HepG2 (cell line): ENCODE measurements at regions not wholly inside any gene's neighbourhood (a gene's known extent, or its start where the extent isn't known, plus 50 kb on each side); places are given as distances from the start of the nearest gene placed in this dataset.

Experiments
- ATAC-seq: fragments of 200-7000 bp; cut with Tn5 transposase; 3 replicates; pipeline ENCODE4 v1.9.1; 2020; ENCODE audit warnings: mild to moderate bottlenecking, moderate library complexity
- BruUV-seq: library from RNA; stranded (reverse); fragments of 400-500 nt; replicated peaks from 2 replicates; lab custom pipeline; 2021; lab: Mats Ljungman, UMichigan
- CTCF ChIA-PET: fragments of 300-600 bp; formaldehyde crosslinking; extraction: SDS; loops from one replicate; lab custom pipeline; 2021; ENCODE audit warnings: low total read pairs, inconsistent platforms, low intra/inter-chr PET ratio; lab: Yijun Ruan, JAX
- POLR2A ChIA-PET: fragments of 350-600 bp; sonication (Branson Sonifier 250); formaldehyde crosslinking; loops from one replicate; lab custom pipeline; 2020; ENCODE audit warnings: antibody characterized with exemption, inconsistent platforms; lab: Yijun Ruan, JAX
- DNase-seq: peaks from one replicate; pipeline ENCODE4 v3.0.0-alpha.2; 2015; ENCODE audit warnings: low spot score
- FAIRE-seq: peaks from 3 replicates; lab custom pipeline; 2011; peaks lifted over from hg19 to GRCh38; lab: Jason Lieb, UNC
- H2AFZ ChIP-seq: one replicate; pipeline ENCODE4 v1.6.1; 2011; ENCODE audit warnings: low read length, inconsistent platforms
- H3K27ac ChIP-seq: fragments of 300-600 bp; 3 replicates; pipeline ENCODE4 v1.8.0; 2011; ENCODE audit warnings: mixed run types, mild to moderate bottlenecking, mixed read lengths, low read length, inconsistent platforms; ENCODE audit not compliant: insufficient read depth; ENCODE audit errors: extremely low read length
- H3K27me3 ChIP-seq, 2 experiments: fragments of 200-600 bp in 1 of 2; 2 replicates in 1 of 2; 3 replicates in 1 of 2; pipeline versions ENCODE4 v1.6.0 to v1.8.0; 2011; ENCODE audit warnings: low read length in 2 of 2, mild to moderate bottlenecking in 2 of 2, moderate library complexity in 2 of 2, inconsistent platforms in 1 of 2; ENCODE audit not compliant: insufficient read depth in 2 of 2, control insufficient read depth in 1 of 2
- H3K36me3 ChIP-seq, 2 experiments: fragments of 200-600 bp in 1 of 2; replicated peaks in 1 of 2; 2 replicates in 1 of 2; 3 replicates in 1 of 2; pipeline versions ENCODE4 v1.5.1 to v1.8.0; 2011; ENCODE audit warnings: low read length in 2 of 2, inconsistent platforms in 1 of 2; ENCODE audit not compliant: insufficient read depth in 2 of 2, control insufficient read depth in 1 of 2
- H3K4me1 ChIP-seq: 2 replicates; pipeline ENCODE4 v1.5.1; 2012; ENCODE audit warnings: low read length, inconsistent platforms; ENCODE audit not compliant: insufficient read depth
- H3K4me2 ChIP-seq: 2 replicates; pipeline ENCODE4 v1.6.0; 2011; ENCODE audit warnings: low read depth, low read length, inconsistent platforms
- H3K4me3 ChIP-seq, 3 experiments: fragments of 200-600 bp in 1 of 3; sonication (generic), shearing (Covaris generic) in 1 of 3; replicated peaks in 1 of 3; 2 replicates each; pipeline ENCODE4 v1.5.1; 2011 to 2016; ENCODE audit warnings: low read length in 3 of 3, inconsistent platforms in 2 of 3, low read depth in 2 of 3, mild to moderate bottlenecking in 2 of 3, control low read depth in 1 of 3, mixed read lengths in 1 of 3; ENCODE audit not compliant: insufficient read depth in 1 of 3
- H3K79me2 ChIP-seq: one replicate; pipeline ENCODE4 v1.6.1; 2011; ENCODE audit warnings: low read length, inconsistent platforms; ENCODE audit not compliant: insufficient read depth
- H3K9ac ChIP-seq: 2 replicates; pipeline ENCODE4 v1.6.0; 2011; ENCODE audit warnings: mild to moderate bottlenecking, low read depth, low read length, inconsistent platforms; ENCODE audit not compliant: insufficient read depth
- H3K9me3 ChIP-seq: 2 replicates; pipeline ENCODE4 v1.5.1; 2012; ENCODE audit warnings: mild to moderate bottlenecking, low read length
- H4K20me1 ChIP-seq: 2 replicates; pipeline ENCODE4 v1.6.0; 2011; ENCODE audit warnings: inconsistent platforms, mild to moderate bottlenecking, low read length, moderate library complexity; ENCODE audit not compliant: insufficient read depth
- CSRNP1 ChIP-seq: sonication (generic); formaldehyde crosslinking; IDR thresholded peaks from 2 replicates; pipeline ENCODE4 v1.8.1; 2023; ENCODE audit warnings: mild to moderate bottlenecking, missing genetic modification reagents
- DMTF1 ChIP-seq: sonication (generic); formaldehyde crosslinking; IDR thresholded peaks from 2 replicates; pipeline ENCODE4 v1.4.0; 2020; ENCODE audit warnings: mild to moderate bottlenecking, missing genetic modification reagents
- MTA1 ChIP-seq: sonication (generic); formaldehyde crosslinking; IDR thresholded peaks from 2 replicates; pipeline ENCODE4 v1.4.0; 2020; ENCODE audit warnings: missing genetic modification reagents, mild to moderate bottlenecking, borderline replicate concordance
- NCOA5 ChIP-seq: sonication (generic); formaldehyde crosslinking; IDR thresholded peaks from 2 replicates; pipeline ENCODE4 v1.4.0; 2020; ENCODE audit warnings: missing genetic modification reagents
- NFKBIZ ChIP-seq: IDR thresholded peaks from 2 replicates; pipeline ENCODE4 v1.6.1; 2018; ENCODE audit warnings: missing genetic modification reagents, missing compliant biosample characterization
- PLRG1 ChIP-seq: fragments of 450-650 bp; conservative IDR thresholded peaks from 2 replicates; pipeline ENCODE4 v1.6.1; 2016
- RBFOX2 ChIP-seq: fragments of 200-400 bp; formaldehyde crosslinking; IDR thresholded peaks from 2 replicates; pipeline ENCODE4 v1.6.1; 2017; ENCODE audit warnings: low read depth, mild to moderate bottlenecking, low read length
- ZC3H13 ChIP-seq: sonication (generic); formaldehyde crosslinking; IDR thresholded peaks from 2 replicates; pipeline ENCODE4 v1.8.1; 2023; ENCODE audit warnings: mild to moderate bottlenecking, missing genetic modification reagents, moderate library complexity
- ZNF337 ChIP-seq: sonication (generic); formaldehyde crosslinking; IDR thresholded peaks from 2 replicates; pipeline ENCODE4 v1.5.1; 2020; ENCODE audit warnings: missing genetic modification reagents, low read depth, mild to moderate bottlenecking, borderline replicate concordance
- ZNF557 ChIP-seq: sonication (generic); formaldehyde crosslinking; IDR thresholded peaks from 2 replicates; pipeline ENCODE4 v1.4.0; 2020; ENCODE audit warnings: missing genetic modification reagents
- ZNF619 ChIP-seq: sonication (generic); formaldehyde crosslinking; IDR thresholded peaks from 2 replicates; pipeline ENCODE4 v1.4.0; 2020; ENCODE audit warnings: mild to moderate bottlenecking, missing genetic modification reagents
- ZNF782 ChIP-seq: sonication (generic); formaldehyde crosslinking; IDR thresholded peaks from 2 replicates; pipeline ENCODE4 v1.4.0; 2020; ENCODE audit warnings: missing genetic modification reagents, mild to moderate bottlenecking, borderline replicate concordance
- ZNF816 ChIP-seq: sonication (generic); formaldehyde crosslinking; IDR thresholded peaks from 2 replicates; pipeline ENCODE4 v1.8.0; 2022; ENCODE audit warnings: missing genetic modification reagents, mild to moderate bottlenecking, borderline replicate concordance
- WGBS: methylation state at CpG from one replicate; pipeline ENCODE4 v1.1.6; 2017; ENCODE audit warnings: low lambda C conversion rate; 5-methylcytosine and 5-hydroxymethylcytosine counted together
- in situ Hi-C: cut with HindIII; loops from 2 replicates; pipeline ENCODE4 v1.10.0; 2017; ENCODE audit warnings: low pct_unique_long_range_greater_than_20kb; ENCODE audit not compliant: extremely low pct_ligation_motif_present
- intact Hi-C: fragments of 100-400 bp; cut with micrococcal nuclease; formaldehyde crosslinking; loops from one replicate; pipeline ENCODE4 v1.10.0; 2022; ENCODE audit not compliant: unreplicated experiment

DNA sequence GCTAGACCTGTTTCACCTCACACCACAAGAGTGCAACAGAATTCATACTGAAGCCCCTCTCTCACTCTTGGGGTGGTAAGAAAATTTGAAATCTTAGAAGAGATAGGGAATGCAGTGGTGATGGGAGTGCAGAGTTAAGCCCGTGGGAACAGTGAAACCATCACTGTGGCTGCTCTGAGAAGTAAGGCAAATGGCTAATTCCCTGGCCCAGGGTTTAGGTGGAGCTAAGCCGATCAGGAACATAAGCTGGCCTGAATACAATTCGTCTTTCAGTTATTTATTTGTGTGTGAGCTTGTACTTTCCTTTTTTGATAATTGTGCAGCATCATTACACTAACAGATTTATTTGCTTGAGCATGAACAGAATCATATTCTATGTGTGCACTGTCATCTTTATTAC, 1070.6 kb downstream of the STPG2 start:
- Histone ChIP-seq H3K9ac (no peak overlapping the region), H3K9me3 (peaks cover 2% of the 10 kb centered on the region; the same call in 1 of the 2 replicates), H3K4me2 (no peak overlapping the region), H3K79me2 (no peaks in the 10 kb centered on the region), H2AFZ (no peak overlapping the region), H3K36me3 (no peaks in the 10 kb centered on the region), H3K27ac (no peak overlapping the region), H3K27me3 (no peaks in the 10 kb centered on the region), H3K4me3 (no peak overlapping the region), H3K4me1 (no peaks in the 10 kb centered on the region), H4K20me1 (no peaks in the 10 kb centered on the region)
- DNase-seq: no peak
- intact Hi-C loops (no loop called here), in situ Hi-C loops (no loop called here)
- POLR2A ChIA-PET: no interaction called here
- no peak for FAIRE-seq
- 0% methylated on average over 3 of the region's 3 CpGs for WGBS
- ATAC-seq: no peak
- CTCF ChIA-PET: no interaction called here
- TF ChIP-seq ZC3H13 (CRISPR knock-in tag): no peak
- no TSS peak for BruUV-seq

DNA sequence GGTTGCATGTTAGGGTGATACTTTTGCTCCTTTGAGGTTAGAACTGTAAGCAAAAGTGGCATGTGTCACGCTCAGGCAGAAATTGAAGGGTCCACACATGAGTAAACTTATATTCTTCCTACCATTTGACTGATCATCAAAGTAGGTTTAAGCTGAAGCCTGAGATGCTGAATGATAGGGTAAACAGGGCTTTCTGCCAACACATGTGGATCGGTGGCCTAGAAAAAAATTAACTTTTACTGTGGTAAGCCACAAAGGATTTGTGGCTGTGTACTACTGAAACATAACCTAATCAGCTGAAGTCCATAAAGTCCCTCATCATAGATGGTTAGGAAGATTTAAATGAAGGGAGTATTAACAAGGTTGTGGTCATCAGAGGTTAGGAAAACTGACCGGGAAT, 1070.1 kb downstream of the STPG2 start:
- Histone ChIP-seq H3K4me1 (no peaks in the 10 kb centered on the region), H3K27me3 (no peaks in the 10 kb centered on the region), H3K9ac (no peak overlapping the region), H4K20me1 (no peaks in the 10 kb centered on the region), H3K9me3 (peaks cover 5% of the 10 kb centered on the region; the same call in 1 of the 2 replicates), H3K27ac (no peak overlapping the region), H3K79me2 (no peaks in the 10 kb centered on the region), H3K36me3 (no peaks in the 10 kb centered on the region), H2AFZ (no peak overlapping the region), H3K4me3 (no peak overlapping the region), H3K4me2 (no peak overlapping the region)
- in situ Hi-C loops: no loop called here
- CTCF ChIA-PET: no interaction called here
- TF ChIP-seq ZNF782: no peak
- no peak for TF ChIP-seq ZNF816 (CRISPR knock-in tag)
- no peak for TF ChIP-seq NFKBIZ (CRISPR knock-in tag)
- no peak for TF ChIP-seq DMTF1 (CRISPR knock-in tag)
- no peak for TF ChIP-seq PLRG1
- TF ChIP-seq MTA1 (CRISPR knock-in tag): no peak
- TF ChIP-seq ZNF619 (CRISPR knock-in tag): no peak
- TF ChIP-seq ZNF337: no peak
- no peak for TF ChIP-seq ZNF557 (CRISPR knock-in tag)
- no peak for TF ChIP-seq CSRNP1 (CRISPR knock-in tag)
- no peak for TF ChIP-seq RBFOX2
- TF ChIP-seq NCOA5 (CRISPR knock-in tag): no peak
- intact Hi-C loops: no loop called here
- WGBS: 5% methylated on average over 3 of the region's 3 CpGs
- FAIRE-seq (no peak), ATAC-seq (no peak), DNase-seq (no peak)
- BruUV-seq: no TSS peak
- POLR2A ChIA-PET: no interaction called here
